PC-9 (cell line): ENCODE measurements at regions not wholly inside any gene's neighbourhood (a gene's known extent, or its start where the extent isn't known, plus 50 kb on each side); places are given as distances from the start of the nearest gene placed in this dataset.

Experiments used
- BruUV-seq: library from RNA; stranded (reverse); fragments of 400-500 nt; replicated peaks from 2 replicates; lab custom pipeline; 2021; lab: Mats Ljungman, UMichigan
- CTCF ChIA-PET: fragments of 300-600 bp; sonication (Branson Sonifier 250); formaldehyde crosslinking; loops from one replicate; lab custom pipeline; 2022; ENCODE audit warnings: antibody characterized with exemption; lab: Charles Lee
- POLR2A ChIA-PET: fragments of 300-600 bp; sonication (Branson Sonifier 250); formaldehyde crosslinking; loops from one replicate; lab custom pipeline; 2022; ENCODE audit warnings: antibody characterized with exemption; ENCODE audit not compliant: unreplicated experiment; lab: Charles Lee
- DNase-seq, 2 experiments: peaks; one replicate each; pipeline versions ENCODE4 v3.0.0 to v3.0.0-alpha.2; 2015 to 2022; ENCODE audit warnings: mixed read lengths in 1 of 2
- H2AFZ ChIP-seq: fragments of 200-600 bp; sonication (generic); 2 replicates; pipeline ENCODE4 v1.8.1; 2017; ENCODE audit warnings: antibody characterized with exemption
- H3F3A ChIP-seq: fragments of 200-600 bp; sonication (generic); 2 replicates; pipeline ENCODE4 v1.8.1; 2017; ENCODE audit warnings: antibody characterized with exemption, mild to moderate bottlenecking, low read depth; ENCODE audit not compliant: insufficient read depth
- H3K27ac ChIP-seq: fragments of 200-600 bp; sonication (generic); 2 replicates; pipeline ENCODE4 v1.6.1; 2016; ENCODE audit warnings: mixed run types
- H3K27me3 ChIP-seq: fragments of 200-600 bp; sonication (generic); 2 replicates; pipeline ENCODE4 v1.6.1; 2016; ENCODE audit warnings: low read depth, mixed run types; ENCODE audit not compliant: insufficient read depth
- H3K36me3 ChIP-seq: fragments of 200-600 bp; sonication (generic); 2 replicates; pipeline ENCODE4 v1.6.1; 2016; ENCODE audit warnings: low read depth, mixed run types
- H3K4me1 ChIP-seq: fragments of 200-600 bp; sonication (generic); replicated peaks from 2 replicates; pipeline ENCODE4 v1.6.1; 2016; ENCODE audit warnings: mixed run types; ENCODE audit not compliant: insufficient read depth
- H3K4me2 ChIP-seq: fragments of 200-600 bp; sonication (generic); 2 replicates; pipeline ENCODE4 v1.6.1; 2017; ENCODE audit warnings: mixed run types
- H3K4me3 ChIP-seq: fragments of 200-600 bp; sonication (generic); 2 replicates; pipeline ENCODE4 v1.6.1; 2016; ENCODE audit warnings: mixed run types
- H3K79me2 ChIP-seq: fragments of 200-600 bp; sonication (generic); 2 replicates; pipeline ENCODE4 v1.6.1; 2017; ENCODE audit warnings: low read depth, mixed run types
- H3K9me2 ChIP-seq: fragments of 200-600 bp; sonication (generic); 2 replicates; pipeline ENCODE4 v1.8.1; 2017; ENCODE audit warnings: mild to moderate bottlenecking; ENCODE audit not compliant: insufficient read depth
- H3K9me3 ChIP-seq: fragments of 200-600 bp; sonication (generic); 2 replicates; pipeline ENCODE4 v1.8.1; 2016; ENCODE audit warnings: low read depth; ENCODE audit not compliant: insufficient read depth
- H4K20me1 ChIP-seq: fragments of 200-600 bp; sonication (generic); 2 replicates; pipeline ENCODE4 v1.8.1; 2017; ENCODE audit not compliant: insufficient read depth
- CTCF ChIP-seq: fragments of 200-600 bp; sonication (generic); conservative IDR thresholded peaks from 2 replicates; pipeline ENCODE4 v1.6.1; 2017; ENCODE audit warnings: mixed run types, antibody characterized with exemption, mild to moderate bottlenecking, moderate library complexity
- EZH2 ChIP-seq: fragments of 200-600 bp; sonication (generic); IDR thresholded peaks from 2 replicates; pipeline ENCODE4 v1.8.0; 2017; ENCODE audit warnings: antibody characterized with exemption, low read depth
- intact Hi-C: fragments of 100-400 bp; cut with micrococcal nuclease; formaldehyde crosslinking; loops from one replicate; pipeline ENCODE4 v1.10.0; 2022; ENCODE audit not compliant: unreplicated experiment

GRCh38 chr4:165548702-165549101 is 169.9 kb downstream of the CPE start:
- intact Hi-C loops: no loop called here
- CTCF ChIA-PET: no interaction called here
- Histone ChIP-seq H3K79me2 (no peaks in the 10 kb centered on the region), H2AFZ (no peak overlapping the region), H3K27me3 (no peaks in the 10 kb centered on the region), H3K9me2 (no peaks in the 10 kb centered on the region), H3K4me1 (no peaks in the 10 kb centered on the region), H3K9me3 (no peaks in the 10 kb centered on the region), H3K36me3 (no peaks in the 10 kb centered on the region), H3K27ac (no peak overlapping the region), H3F3A (no peaks in the 10 kb centered on the region), H3K4me2 (no peak overlapping the region), H3K4me3 (no peak overlapping the region), H4K20me1 (no peaks in the 10 kb centered on the region)
- POLR2A ChIA-PET: no interaction called here
- BruUV-seq: no TSS peak
- TF ChIP-seq CTCF: no peak
- no peak for TF ChIP-seq EZH2
- no peak for DNase-seq

- H4K20me1 ChIP-seq: no peaks in the 10 kb centered on the region
Observed at GRCh38 chr4:165553221-165553810, 174.5 kb downstream of the CPE start.

GRCh38 chr4:165555302-165555701 is 176.5 kb downstream of the CPE start:
- Histone ChIP-seq H3K27ac (no peak overlapping the region), H3K9me2 (no peaks in the 10 kb centered on the region), H2AFZ (no peak overlapping the region), H3K4me1 (no peaks in the 10 kb centered on the region), H3K79me2 (no peaks in the 10 kb centered on the region), H3K36me3 (no peaks in the 10 kb centered on the region), H3K9me3 (no peaks in the 10 kb centered on the region), H3K4me2 (no peak overlapping the region), H3F3A (no peaks in the 10 kb centered on the region), H3K27me3 (no peaks in the 10 kb centered on the region), H4K20me1 (no peaks in the 10 kb centered on the region), H3K4me3 (no peak overlapping the region)
- intact Hi-C loops: no loop called here
- no peak for DNase-seq
- no TSS peak for BruUV-seq
- POLR2A ChIA-PET: no interaction called here
- CTCF ChIA-PET: no interaction called here
- TF ChIP-seq EZH2: no peak
- no peak for TF ChIP-seq CTCF

More at GRCh38 chr4:165553221-165553810, 174.5 kb downstream of the CPE start:
- no peak for DNase-seq
- no peaks in the 10 kb centered on the region for H3K4me1 ChIP-seq
- no peak overlapping the region for H3K4me2 ChIP-seq
- no peaks in the 10 kb centered on the region for H3K27me3 ChIP-seq
- no peaks in the 10 kb centered on the region for H3K36me3 ChIP-seq
- H2AFZ ChIP-seq: no peak overlapping the region
- intact Hi-C loops: no loop called here
- no peak overlapping the region for H3K4me3 ChIP-seq
- H3K27ac ChIP-seq: no peak overlapping the region
- BruUV-seq: no TSS peak
- H3K9me2 ChIP-seq: no peaks in the 10 kb centered on the region
- POLR2A ChIA-PET: no interaction called here
- CTCF ChIA-PET: no interaction called here
- no peaks in the 10 kb centered on the region for H3K9me3 ChIP-seq
- TF ChIP-seq EZH2: no peak
- TF ChIP-seq CTCF: no peak
- no peaks in the 10 kb centered on the region for H3K79me2 ChIP-seq
- H3F3A ChIP-seq: no peaks in the 10 kb centered on the region
